Thyroid gland (tissue), 4 donors: ENCODE measurements at regions not wholly inside any gene's neighbourhood (a gene's known extent, or its start where the extent isn't known, plus 50 kb on each side); places are given as distances from the start of the nearest gene placed in this dataset.
"Not testable (repeated sequence)": the region's sequence is repeated elsewhere in the genome, so short reads cannot be mapped to it uniquely, and the experiment has no call there.

ENCODE experiments used
- DNase-seq, 2 donors: peaks; one replicate each; pipeline ENCODE4 v3.0.0-alpha.2; 2019
- H3K27ac ChIP-seq, 3 donors: fragments of 200-600 bp; sonication (generic); 1 replicate in 2 of 3; 2 replicates in 1 of 3; pipeline ENCODE4 v1.5.1; 2016 to 2019; ENCODE audit warnings: mild to moderate bottlenecking in 1 of 3, moderate library complexity in 1 of 3
- H3K27me3 ChIP-seq: fragments of 200-600 bp; sonication (generic); one replicate; pipeline ENCODE4 v1.5.1; 2019
- H3K36me3 ChIP-seq, 2 donors: fragments of 200-600 bp; sonication (generic); one replicate each; pipeline ENCODE4 v1.5.1; 2016 to 2019
- H3K4me1 ChIP-seq, 2 donors: fragments of 200-600 bp; sonication (generic); one replicate each; pipeline ENCODE4 v1.5.1; 2017 to 2019
- H3K4me3 ChIP-seq, 3 donors: fragments of 200-600 bp; sonication (generic); replicated peaks in 1 of 3; 1 replicate in 2 of 3; 2 replicates in 1 of 3; pipeline ENCODE4 v1.5.1; 2016; ENCODE audit warnings: mild to moderate bottlenecking in 1 of 3
- H3K9me3 ChIP-seq: fragments of 200-600 bp; sonication (generic); one replicate; pipeline ENCODE4 v1.5.1; 2017
- POLR2A ChIP-seq, 2 donors: fragments of 450-650 bp; IDR thresholded peaks; one replicate each; pipeline ENCODE4 v1.6.1; 2017; ENCODE audit warnings: antibody characterized with exemption in 2 of 2, mild to moderate bottlenecking in 2 of 2, moderate library complexity in 1 of 2
- WGBS, 2 donors: methylation state at CpG; one replicate each; pipeline ENCODE4 v1.1.5; 2017; 5-methylcytosine and 5-hydroxymethylcytosine counted together
- intact Hi-C: fragments of 100-400 bp; cut with DNase I; formaldehyde crosslinking; loops from one replicate; pipeline ENCODE4 v1.15.1; 2023
- TF ChIP-seq, protein P1 (sequence below), 6 experiments: fragments of 200-600 bp in 3 of 6; fragments of 450-650 bp in 3 of 6; sonication (generic) in 3 of 6; IDR thresholded peaks; one replicate each; pipeline ENCODE4 v1.5.1; 2016 to 2019; ENCODE audit warnings: antibody characterized with exemption in 6 of 6, mild to moderate bottlenecking in 2 of 6, inconsistent platforms in 1 of 6, moderate library complexity in 1 of 6

GRCh38 chr2:34789169-34789568 lies 1190.1 kb upstream of the FAM98A start:
- Histone ChIP-seq H3K4me3 (no peak overlapping the region), H3K9me3 (no peaks in the 10 kb centered on the region), H3K27me3 (no peaks in the 10 kb centered on the region), H3K36me3 (no peaks in the 10 kb centered on the region), H3K4me1 (no peaks in the 10 kb centered on the region), H3K27ac (no peak overlapping the region)
- intact Hi-C loops, result no loop called here
- no peak for DNase-seq
- 73 to 74% methylated on average over 4 of the region's 4 CpGs for WGBS, 2 donors
- TF ChIP-seq, protein P1, sequence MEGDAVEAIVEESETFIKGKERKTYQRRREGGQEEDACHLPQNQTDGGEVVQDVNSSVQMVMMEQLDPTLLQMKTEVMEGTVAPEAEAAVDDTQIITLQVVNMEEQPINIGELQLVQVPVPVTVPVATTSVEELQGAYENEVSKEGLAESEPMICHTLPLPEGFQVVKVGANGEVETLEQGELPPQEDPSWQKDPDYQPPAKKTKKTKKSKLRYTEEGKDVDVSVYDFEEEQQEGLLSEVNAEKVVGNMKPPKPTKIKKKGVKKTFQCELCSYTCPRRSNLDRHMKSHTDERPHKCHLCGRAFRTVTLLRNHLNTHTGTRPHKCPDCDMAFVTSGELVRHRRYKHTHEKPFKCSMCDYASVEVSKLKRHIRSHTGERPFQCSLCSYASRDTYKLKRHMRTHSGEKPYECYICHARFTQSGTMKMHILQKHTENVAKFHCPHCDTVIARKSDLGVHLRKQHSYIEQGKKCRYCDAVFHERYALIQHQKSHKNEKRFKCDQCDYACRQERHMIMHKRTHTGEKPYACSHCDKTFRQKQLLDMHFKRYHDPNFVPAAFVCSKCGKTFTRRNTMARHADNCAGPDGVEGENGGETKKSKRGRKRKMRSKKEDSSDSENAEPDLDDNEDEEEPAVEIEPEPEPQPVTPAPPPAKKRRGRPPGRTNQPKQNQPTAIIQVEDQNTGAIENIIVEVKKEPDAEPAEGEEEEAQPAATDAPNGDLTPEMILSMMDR (IDR thresholded peaks at IDR 0.05), result no peak
- TF ChIP-seq POLR2A (IDR thresholded peaks at IDR 0.05), result no peak

DNA sequence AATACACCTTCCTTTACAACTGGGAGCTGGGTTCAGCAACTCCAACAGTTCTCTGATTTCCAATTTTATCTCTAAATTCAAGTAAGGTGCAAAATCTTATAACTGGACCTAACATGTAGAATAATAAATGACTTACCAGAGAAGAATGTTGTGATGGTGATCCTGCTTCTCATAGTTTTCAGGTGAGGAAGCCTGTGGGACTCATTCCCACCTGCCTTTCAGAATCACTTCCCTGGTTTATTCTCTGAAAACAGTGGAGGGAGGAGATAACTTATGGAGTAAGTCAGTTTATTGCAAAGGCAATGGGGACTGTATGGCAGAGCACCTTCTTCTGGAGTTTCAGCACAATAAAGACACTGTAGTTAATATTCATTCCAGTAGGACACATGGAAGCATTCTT lies 1188.2 kb upstream of the FAM98A start:
- DNase-seq, result no peak
- Histone ChIP-seq H3K9me3 (no peaks in the 10 kb centered on the region), H3K36me3 (no peaks in the 10 kb centered on the region), H3K4me1 (no peaks in the 10 kb centered on the region), H3K27me3 (no peaks in the 10 kb centered on the region), H3K4me3 (no peak overlapping the region), H3K27ac (no peak overlapping the region)
- TF ChIP-seq, protein P1 (IDR thresholded peaks at IDR 0.05), result no peak
- no peak for TF ChIP-seq POLR2A (IDR thresholded peaks at IDR 0.05)
- intact Hi-C loops, result no loop called here

- no peak for TF ChIP-seq POLR2A (IDR thresholded peaks at IDR 0.05)
- TF ChIP-seq, protein P1 (IDR thresholded peaks at IDR 0.05), result no peak
- H3K4me3 ChIP-seq, result no peak overlapping the region
- H3K27me3 ChIP-seq, result no peaks in the 10 kb centered on the region
- H3K9me3 ChIP-seq, result no peaks in the 10 kb centered on the region
- WGBS, 2 donors, result 78 to 88% methylated on average over 3 of the region's 3 CpGs
- no peaks in the 10 kb centered on the region for H3K36me3 ChIP-seq
- intact Hi-C loops, result no loop called here
- no peak for DNase-seq
- H3K4me1 ChIP-seq, result no peaks in the 10 kb centered on the region
- no peak overlapping the region for H3K27ac ChIP-seq
Measured at GRCh38 chr2:34785206-34785785, 1186.2 kb upstream of the FAM98A start.

GRCh38 chr2:34784701-34785100 lies 1185.6 kb upstream of the FAM98A start:
- H3K27me3 ChIP-seq, result no peaks in the 10 kb centered on the region
- H3K4me3 ChIP-seq, result no peak overlapping the region
- H3K36me3 ChIP-seq, result no peaks in the 10 kb centered on the region
- H3K4me1 ChIP-seq, result no peaks in the 10 kb centered on the region
- TF ChIP-seq POLR2A (IDR thresholded peaks at IDR 0.05), result no peak
- TF ChIP-seq, protein P1 (IDR thresholded peaks at IDR 0.05), result no peak
- intact Hi-C loops, result no loop called here
- H3K9me3 ChIP-seq, result no peaks in the 10 kb centered on the region
- no peak overlapping the region for H3K27ac ChIP-seq
- 89 to 90% methylated on average over 1 of the region's 1 CpG for WGBS, 2 donors
- DNase-seq, result no peak

DNA sequence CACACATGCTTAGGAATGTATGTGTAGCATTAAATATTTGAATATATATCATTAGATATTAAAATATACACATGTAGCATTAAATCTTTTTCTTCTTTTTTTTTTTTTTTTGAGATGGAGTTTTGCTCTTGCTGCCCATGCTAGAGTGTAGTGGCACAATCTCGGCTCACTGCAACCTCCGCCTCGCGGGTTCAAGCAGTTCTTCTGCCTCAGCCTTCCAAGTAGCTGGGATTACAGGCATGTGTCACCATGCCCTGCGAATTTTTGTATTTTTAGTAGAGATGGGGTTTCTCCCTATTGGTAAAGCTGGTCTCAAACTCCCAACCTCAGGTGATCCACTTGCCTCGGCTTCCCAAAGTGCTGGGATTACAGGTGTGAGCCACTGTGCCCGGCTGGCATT lies 1151.6 kb upstream of the FAM98A start:
- DNase-seq, H3K9me3 ChIP-seq, H3K36me3 ChIP-seq, H3K27me3 ChIP-seq, H3K4me1 ChIP-seq, intact Hi-C loops, H3K27ac ChIP-seq, H3K4me3 ChIP-seq: not testable (repeated sequence)
- WGBS, 2 donors, result 88 to 89% methylated on average over 7 of the region's 7 CpGs

DNA sequence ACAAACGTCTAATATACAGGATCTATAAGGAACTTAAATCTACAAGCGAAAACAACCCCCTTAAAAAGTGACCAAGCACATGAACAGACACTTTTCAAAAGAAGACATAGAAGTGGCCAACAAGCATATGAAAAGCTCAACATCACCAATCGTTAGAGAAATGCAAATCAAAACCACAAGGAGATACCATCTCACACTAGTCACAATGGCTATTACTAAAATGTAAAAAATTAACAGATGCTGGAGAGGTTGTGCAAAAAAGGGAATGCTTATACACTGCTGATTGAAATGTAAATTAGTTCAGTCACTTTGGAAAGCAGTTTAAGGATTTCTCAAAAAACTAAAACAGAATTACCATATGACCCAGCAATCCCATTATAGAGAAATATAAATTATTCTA lies 1148.5 kb upstream of the FAM98A start:
- Histone ChIP-seq H3K9me3 (no peaks in the 10 kb centered on the region), H3K27me3 (no peaks in the 10 kb centered on the region), H3K4me3 (no peak overlapping the region), H3K4me1 (no peaks in the 10 kb centered on the region), H3K36me3 (no peaks in the 10 kb centered on the region), H3K27ac (no peak overlapping the region)
- TF ChIP-seq POLR2A (IDR thresholded peaks at IDR 0.05), result no peak
- TF ChIP-seq, protein P1 (IDR thresholded peaks at IDR 0.05), result no peak
- DNase-seq, result no peak
- intact Hi-C loops, result no loop called here
- WGBS, 2 donors, result 87 to 92% methylated on average over 3 of the region's 3 CpGs
